PC-3 (cell line): ENCODE measurements at regions not wholly inside any gene's neighbourhood (a gene's known extent, or its start where the extent isn't known, plus 50 kb on each side); places are given as distances from the start of the nearest gene placed in this dataset.

ENCODE experiments used
- EZH2 ChIP-seq: fragments of 300-600 bp; sonication (generic); IDR thresholded peaks from one replicate; pipeline ENCODE4 v1.6.1; 2017; ENCODE audit warnings: antibody characterized with exemption, mild to moderate bottlenecking, low read length; ENCODE audit not compliant: unreplicated experiment
- EZH2phosphoT487 ChIP-seq: fragments of 300-600 bp; sonication (generic); IDR thresholded peaks from 2 replicates; pipeline ENCODE4 v1.6.1; 2018; ENCODE audit warnings: mild to moderate bottlenecking, antibody characterized with exemption, low read length, borderline replicate concordance
- TF ChIP-seq, protein P1 (sequence below): fragments of 300-600 bp; sonication (generic); conservative IDR thresholded peaks from 2 replicates; pipeline ENCODE4 v1.5.1; 2017; ENCODE audit warnings: antibody characterized with exemption, low read depth, mild to moderate bottlenecking, low read length

DNA sequence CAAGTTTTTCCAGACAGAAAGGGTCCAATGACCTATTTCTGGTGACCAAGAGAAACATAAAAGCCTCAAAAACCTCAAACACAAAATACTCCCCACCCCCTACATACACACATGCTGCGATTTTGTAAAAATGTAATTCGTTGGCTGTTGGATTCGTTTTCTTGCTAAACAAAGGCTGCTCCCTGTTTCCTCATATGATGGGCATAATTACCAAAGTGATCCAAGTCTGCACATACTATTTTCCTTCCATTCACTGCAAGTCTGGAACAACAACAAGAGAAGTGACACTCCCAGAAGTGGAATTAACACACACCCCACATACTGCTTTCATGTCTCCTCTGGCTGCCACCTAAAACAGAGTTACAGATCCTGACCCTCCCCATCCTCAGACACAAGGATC lies 131.9 kb downstream of the RAP2A start:
- TF ChIP-seq, protein P1, sequence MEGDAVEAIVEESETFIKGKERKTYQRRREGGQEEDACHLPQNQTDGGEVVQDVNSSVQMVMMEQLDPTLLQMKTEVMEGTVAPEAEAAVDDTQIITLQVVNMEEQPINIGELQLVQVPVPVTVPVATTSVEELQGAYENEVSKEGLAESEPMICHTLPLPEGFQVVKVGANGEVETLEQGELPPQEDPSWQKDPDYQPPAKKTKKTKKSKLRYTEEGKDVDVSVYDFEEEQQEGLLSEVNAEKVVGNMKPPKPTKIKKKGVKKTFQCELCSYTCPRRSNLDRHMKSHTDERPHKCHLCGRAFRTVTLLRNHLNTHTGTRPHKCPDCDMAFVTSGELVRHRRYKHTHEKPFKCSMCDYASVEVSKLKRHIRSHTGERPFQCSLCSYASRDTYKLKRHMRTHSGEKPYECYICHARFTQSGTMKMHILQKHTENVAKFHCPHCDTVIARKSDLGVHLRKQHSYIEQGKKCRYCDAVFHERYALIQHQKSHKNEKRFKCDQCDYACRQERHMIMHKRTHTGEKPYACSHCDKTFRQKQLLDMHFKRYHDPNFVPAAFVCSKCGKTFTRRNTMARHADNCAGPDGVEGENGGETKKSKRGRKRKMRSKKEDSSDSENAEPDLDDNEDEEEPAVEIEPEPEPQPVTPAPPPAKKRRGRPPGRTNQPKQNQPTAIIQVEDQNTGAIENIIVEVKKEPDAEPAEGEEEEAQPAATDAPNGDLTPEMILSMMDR, result no peak
- TF ChIP-seq EZH2 (no peak), EZH2phosphoT487 (no peak)
